Breast epithelium (tissue), 3 donors: ENCODE measurements at regions not wholly inside any gene's neighbourhood (a gene's known extent, or its start where the extent isn't known, plus 50 kb on each side); places are given as distances from the start of the nearest gene placed in this dataset.
"Not testable (repeated sequence)": the region's sequence is repeated elsewhere in the genome, so short reads cannot be mapped to it uniquely, and the experiment has no call there.

Experiments used
- CTCF ChIP-seq, 3 donors: fragments of 450-650 bp; IDR thresholded peaks; one replicate each; pipeline ENCODE4 v1.5.1; 2016 to 2017; ENCODE audit warnings: antibody characterized with exemption in 3 of 3, mild to moderate bottlenecking in 3 of 3, moderate library complexity in 3 of 3
- POLR2AphosphoS5 ChIP-seq, 3 donors: sonication (generic); formaldehyde crosslinking; IDR thresholded peaks; one replicate each; pipeline ENCODE4 v1.6.1; 2017; ENCODE audit warnings: antibody characterized with exemption in 3 of 3

GRCh38 chr1:198404632-198405031 lies 135.8 kb downstream of the ATP6V1G3 start:
- TF ChIP-seq POLR2AphosphoS5, CTCF (IDR thresholded peaks at IDR 0.05): not testable (repeated sequence)
